SH-SY5Y (cell line): ENCODE measurements at regions not wholly inside any gene's neighbourhood (a gene's known extent, or its start where the extent isn't known, plus 50 kb on each side); places are given as distances from the start of the nearest gene placed in this dataset.

ENCODE experiments used
- GATA2 ChIP-seq: IDR thresholded peaks from 2 replicates; pipeline ENCODE4 v1.6.1; 2011; ENCODE audit warnings: mild to moderate bottlenecking, low read depth, low read length
- GATA3 ChIP-seq: IDR thresholded peaks from 2 replicates; pipeline ENCODE4 v1.6.1; 2011; ENCODE audit warnings: low read depth, mild to moderate bottlenecking, low read length, moderate library complexity

DNA sequence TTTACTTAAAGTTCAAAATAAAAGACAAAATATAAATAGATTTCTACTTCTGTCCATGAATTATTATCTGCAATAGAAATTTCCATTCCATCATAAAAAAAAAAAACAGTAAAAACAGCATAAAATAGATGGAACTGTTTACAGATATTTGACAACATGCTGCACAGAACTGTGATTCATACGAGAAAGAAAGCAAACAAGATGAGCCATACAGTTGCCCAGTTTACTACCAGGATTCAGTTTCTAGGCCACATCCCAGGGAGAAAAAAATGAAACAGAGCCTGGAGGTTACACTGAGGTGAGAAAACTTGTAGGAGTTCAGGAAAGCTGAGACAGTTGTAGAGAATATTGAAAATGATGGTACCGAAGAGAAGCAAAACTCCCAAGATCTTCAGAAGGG lies 1426.9 kb upstream of the ACVR2A start:
- TF ChIP-seq GATA3 = no peak
- no peak for TF ChIP-seq GATA2

DNA sequence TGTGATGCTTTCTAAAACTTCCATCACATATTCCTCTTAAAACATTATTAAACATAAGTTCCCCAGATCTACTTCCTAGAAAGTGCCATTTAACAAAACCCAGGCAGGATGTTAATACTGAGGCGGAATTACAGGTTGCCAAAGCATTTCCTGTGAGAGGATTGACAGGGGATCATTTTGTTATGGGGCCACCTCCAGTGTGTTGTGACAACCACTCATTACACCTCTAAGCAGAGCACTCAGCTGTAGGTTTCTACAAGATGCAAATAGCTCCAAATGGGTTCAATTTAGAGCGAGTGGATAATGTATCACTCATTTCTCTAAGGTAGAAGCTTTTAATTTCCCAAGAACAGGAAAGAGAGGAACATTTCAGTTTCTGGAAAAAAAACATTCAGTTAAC lies 1429.5 kb upstream of the ACVR2A start:
- TF ChIP-seq GATA3 (no peak), GATA2 (no peak)

- TF ChIP-seq GATA3 (no peak), GATA2 (no peak)
These were observed 1430.4 kb upstream of the ACVR2A start for GRCh38 chr2:146414456-146414855.

- TF ChIP-seq GATA3 = no peak
- TF ChIP-seq GATA2 = no peak
These were observed 1431.7 kb upstream of the ACVR2A start for GRCh38 chr2:146413086-146413610.

- TF ChIP-seq GATA2 = no peak
- no peak for TF ChIP-seq GATA3
These were observed 1432.2 kb upstream of the ACVR2A start for GRCh38 chr2:146412625-146413024.

GRCh38 chr2:146392631-146393030 lies 1452.2 kb upstream of the ACVR2A start:
- TF ChIP-seq GATA3 (no peak), GATA2 (no peak)

DNA sequence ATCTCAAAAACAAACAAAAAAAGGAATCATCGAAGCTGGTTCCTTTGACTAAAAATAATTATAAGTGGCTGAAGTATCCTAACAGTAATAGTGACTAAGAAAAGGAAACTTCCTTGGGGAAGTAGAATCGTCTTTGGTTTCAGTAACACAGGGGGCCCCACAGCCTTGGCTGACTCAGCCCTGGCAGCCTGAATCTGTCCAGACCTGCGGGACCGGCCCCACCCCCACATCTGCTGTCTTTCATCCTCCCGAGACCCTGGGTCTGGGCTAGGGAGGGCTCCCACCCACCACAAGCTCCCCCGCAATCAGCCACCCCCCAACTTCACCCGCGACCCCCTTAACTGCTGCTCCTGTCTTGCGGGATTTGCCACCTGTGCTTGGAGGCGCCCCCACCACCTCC lies 1452.6 kb upstream of the ACVR2A start:
- TF ChIP-seq GATA2 = no peak
- TF ChIP-seq GATA3 = no peak

GRCh38 chr2:146388757-146389156 lies 1456.1 kb upstream of the ACVR2A start:
- TF ChIP-seq GATA2 = no peak
- TF ChIP-seq GATA3 = no peak

DNA sequence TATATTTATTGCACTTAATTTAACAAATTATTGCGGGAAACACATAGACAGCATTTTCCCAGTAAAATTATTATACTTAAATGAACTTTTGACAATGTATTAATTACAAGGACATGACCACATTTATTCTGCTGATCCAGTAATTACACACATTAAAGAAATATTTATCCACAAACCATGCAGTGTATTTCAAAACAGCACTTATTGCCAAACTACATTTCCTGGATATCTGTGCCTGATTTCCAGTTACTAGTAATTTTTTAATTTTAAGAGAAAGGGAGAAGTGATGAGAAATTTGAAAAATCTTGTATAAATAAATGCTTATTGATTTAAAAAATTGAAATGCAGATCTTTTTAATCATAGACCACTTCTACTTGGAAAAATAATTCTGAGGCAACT lies 1458.7 kb upstream of the ACVR2A start:
- TF ChIP-seq GATA2 (no peak), GATA3 (no peak)

DNA sequence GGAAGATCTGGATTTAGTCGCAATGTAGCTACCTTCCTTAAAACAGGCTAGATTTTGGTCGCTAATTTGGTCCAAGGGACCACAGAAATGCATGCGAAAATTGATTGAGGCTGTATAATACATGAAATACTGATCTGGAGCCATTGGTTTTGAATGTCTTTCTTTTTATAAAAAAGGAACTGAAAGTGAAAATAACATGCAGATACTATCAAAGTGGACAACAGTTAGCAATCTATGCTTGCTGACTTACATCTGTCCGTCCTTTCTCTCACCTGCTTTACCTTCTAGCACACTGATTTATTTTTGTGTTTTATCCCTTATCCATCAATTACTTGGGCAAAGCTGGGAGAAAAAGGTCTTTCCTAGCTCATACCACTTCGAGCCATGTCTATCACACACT lies 1459.8 kb upstream of the ACVR2A start:
- TF ChIP-seq GATA2 (no peak), GATA3 (no peak)

DNA sequence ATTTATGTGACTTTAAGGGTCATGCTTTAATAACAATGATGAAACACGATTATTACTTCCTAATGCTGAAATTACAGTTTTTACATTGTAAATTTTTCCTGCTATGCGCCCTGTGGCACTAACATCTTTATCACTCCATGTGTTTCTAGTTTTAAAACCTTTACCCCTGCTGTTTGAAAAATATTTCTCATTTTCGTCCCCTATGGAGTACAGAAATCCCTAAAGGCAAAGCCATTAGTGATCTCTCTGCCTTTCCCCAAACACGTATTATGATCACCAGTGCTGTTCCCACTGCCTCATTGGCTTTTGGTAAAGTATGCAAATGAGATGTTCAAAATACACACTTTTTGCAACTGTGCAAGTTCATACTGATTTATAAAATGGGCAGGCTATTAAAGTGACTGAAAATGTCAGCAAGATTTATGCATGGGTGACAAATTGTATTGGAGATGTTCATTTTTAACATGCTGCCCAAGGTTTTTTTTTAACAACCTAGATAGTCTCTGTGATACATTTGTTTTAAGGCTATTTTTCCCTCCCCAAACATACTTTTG lies 1468.2 kb upstream of the ACVR2A start:
- TF ChIP-seq GATA2 = no peak
- no peak for TF ChIP-seq GATA3

GRCh38 chr2:146374505-146374904 lies 1470.3 kb upstream of the ACVR2A start:
- no peak for TF ChIP-seq GATA2
- no peak for TF ChIP-seq GATA3

DNA sequence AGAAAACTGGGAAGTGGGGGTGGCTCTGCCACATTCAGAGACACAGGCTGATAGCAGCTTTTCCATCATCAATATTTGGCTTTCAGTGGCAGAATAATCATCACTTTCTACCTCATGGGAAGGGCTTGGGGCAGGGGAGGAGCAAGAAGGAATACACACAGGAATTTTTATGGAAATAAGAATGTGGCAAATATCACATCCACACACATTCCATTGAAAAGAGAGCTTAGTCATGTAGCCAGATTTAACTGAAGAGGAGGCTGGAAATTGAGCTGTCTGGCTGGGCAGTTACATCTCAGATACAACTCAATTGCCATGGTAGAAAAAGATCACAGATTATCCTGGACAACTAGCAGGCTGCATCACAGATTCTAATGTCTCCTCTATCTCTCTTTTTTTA lies 1474.0 kb upstream of the ACVR2A start:
- no peak for TF ChIP-seq GATA3
- no peak for TF ChIP-seq GATA2

DNA sequence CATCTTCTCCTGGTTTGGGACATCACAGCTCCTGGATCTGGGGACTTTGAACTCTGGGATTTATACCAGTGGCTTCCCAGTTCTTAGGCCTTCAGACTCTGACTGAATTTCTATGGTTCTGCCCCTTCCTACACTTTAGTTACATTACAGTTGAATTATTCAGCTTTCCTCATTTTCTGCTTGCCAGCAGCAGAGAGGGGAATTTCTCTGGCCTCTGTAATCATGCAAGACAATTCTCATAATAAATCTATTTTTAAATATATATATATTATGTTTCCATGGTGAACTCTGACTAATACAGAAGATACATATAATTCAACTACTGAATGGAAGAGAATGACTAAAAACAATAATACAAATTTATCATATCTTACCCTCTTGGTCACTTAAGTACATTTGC lies 1478.6 kb upstream of the ACVR2A start:
- no peak for TF ChIP-seq GATA2

DNA sequence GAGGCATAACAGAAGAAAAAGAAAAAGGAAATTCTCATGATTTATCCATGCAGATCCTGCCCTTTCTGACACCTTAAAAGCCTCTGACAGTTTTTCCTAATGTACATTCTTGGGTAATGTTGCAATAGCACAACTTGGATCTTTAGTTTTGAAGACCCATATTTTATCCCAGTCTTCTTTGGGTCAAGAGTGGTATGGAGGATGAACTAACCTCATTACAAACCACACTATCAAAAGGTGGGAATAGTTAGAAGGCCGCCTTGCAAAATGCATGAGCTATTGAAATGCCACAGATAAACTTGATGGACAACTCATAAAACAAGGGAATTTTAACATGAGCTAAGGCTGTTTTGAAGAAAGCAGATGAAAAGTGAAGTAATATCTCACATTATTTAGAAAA lies 1479.8 kb upstream of the ACVR2A start:
- TF ChIP-seq GATA2 (no peak), GATA3 (no peak)

- no peak for TF ChIP-seq GATA2
- TF ChIP-seq GATA3 = no peak
These were observed 1481.1 kb upstream of the ACVR2A start for GRCh38 chr2:146363731-146364130.

GRCh38 chr2:146351689-146352088 lies 1493.1 kb upstream of the ACVR2A start:
- no peak for TF ChIP-seq GATA2
- TF ChIP-seq GATA3 = no peak
